IMR-90 (cell line): ENCODE measurements at regions not wholly inside any gene's neighbourhood (a gene's known extent, or its start where the extent isn't known, plus 50 kb on each side); places are given as distances from the start of the nearest gene placed in this dataset.

ENCODE experiments used
- ATAC-seq: fragments of 200-7000 bp; cut with Tn5 transposase; 2 replicates; pipeline ENCODE4 v1.9.1; 2020; ENCODE audit warnings: low read depth, mild to moderate bottlenecking, moderate library complexity
- BruUV-seq: library from RNA; stranded (reverse); fragments of 400-500 nt; replicated peaks from 2 replicates; lab custom pipeline; 2021; lab: Mats Ljungman, UMichigan
- CTCF ChIA-PET: fragments of 300-600 bp; formaldehyde crosslinking; extraction: SDS; loops from one replicate; lab custom pipeline; 2021; ENCODE audit warnings: antibody characterized with exemption; lab: Yijun Ruan, JAX
- POLR2A ChIA-PET: fragments of 300-600 bp; sonication (Branson Sonifier 250); formaldehyde crosslinking; loops from one replicate; lab custom pipeline; 2022; ENCODE audit warnings: antibody characterized with exemption; ENCODE audit not compliant: unreplicated experiment; lab: Charles Lee
- DNase-seq: peaks from one replicate; pipeline ENCODE4 v3.0.0; 2013
- H2AFZ ChIP-seq: replicated peaks from 2 replicates; pipeline ENCODE3; 2013; ENCODE audit warnings: low read length, mild to moderate bottlenecking; ENCODE audit not compliant: poor library complexity
- H2AK5ac ChIP-seq: 2 replicates; pipeline ENCODE4 v1.6.1; 2013; ENCODE audit warnings: low read depth, low read length, inconsistent platforms
- H2AK9ac ChIP-seq: replicated peaks from 2 replicates; pipeline ENCODE3; 2013; ENCODE audit warnings: mild to moderate bottlenecking, low read depth, low read length, moderate library complexity; ENCODE audit not compliant: poor library complexity
- H2BK120ac ChIP-seq: 2 replicates; pipeline ENCODE4 v1.6.1; 2013; ENCODE audit warnings: low read depth, low read length, inconsistent platforms
- H2BK15ac ChIP-seq: 3 replicates; pipeline ENCODE4 v1.6.1; 2013; ENCODE audit warnings: low read depth, low read length, inconsistent platforms
- H2BK20ac ChIP-seq: 2 replicates; pipeline ENCODE4 v1.6.1; 2013; ENCODE audit warnings: low read depth, mild to moderate bottlenecking, inconsistent platforms, low read length, moderate library complexity
- H2BK5ac ChIP-seq: 2 replicates; pipeline ENCODE4 v1.6.1; 2013; ENCODE audit warnings: mild to moderate bottlenecking, low read depth, low read length, inconsistent platforms; ENCODE audit not compliant: poor library complexity, severe bottlenecking
- H3K14ac ChIP-seq: replicated peaks from 2 replicates; pipeline ENCODE4 v1.6.1; 2013; ENCODE audit warnings: low read depth, low read length, inconsistent platforms
- H3K18ac ChIP-seq: 2 replicates; pipeline ENCODE4 v1.6.1; 2013; ENCODE audit warnings: low read depth, low read length, control low read depth
- H3K23ac ChIP-seq: 2 replicates; pipeline ENCODE4 v1.6.1; 2013; ENCODE audit warnings: low read depth, low read length, inconsistent platforms
- H3K27ac ChIP-seq: 2 replicates; pipeline ENCODE4 v1.5.1; 2013; ENCODE audit warnings: mild to moderate bottlenecking, control low read depth, low read length; ENCODE audit not compliant: insufficient read depth
- H3K27me3 ChIP-seq: 2 replicates; pipeline ENCODE4 v1.6.1; 2013; ENCODE audit warnings: low read length; ENCODE audit not compliant: control insufficient read depth, insufficient read depth
- H3K36me3 ChIP-seq: 2 replicates; pipeline ENCODE4 v1.6.1; 2013; ENCODE audit warnings: low read length, mixed read lengths; ENCODE audit not compliant: control insufficient read depth, insufficient read depth
- H3K4ac ChIP-seq: 2 replicates; pipeline ENCODE4 v1.6.1; 2013; ENCODE audit warnings: low read depth, low read length, inconsistent platforms
- H3K4me1 ChIP-seq: 2 replicates; pipeline ENCODE4 v1.6.1; 2013; ENCODE audit warnings: low read length, mixed read lengths; ENCODE audit not compliant: control insufficient read depth, insufficient read depth
- H3K4me2 ChIP-seq: 2 replicates; pipeline ENCODE4 v1.6.1; 2013; ENCODE audit warnings: low read depth, mild to moderate bottlenecking, control low read depth, low read length, moderate library complexity
- H3K4me3 ChIP-seq: 2 replicates; pipeline ENCODE4 v1.5.1; 2013; ENCODE audit warnings: low read depth, mild to moderate bottlenecking, control low read depth, low read length, moderate library complexity; ENCODE audit not compliant: insufficient read depth
- H3K56ac ChIP-seq: 2 replicates; pipeline ENCODE4 v1.6.1; 2013; ENCODE audit warnings: low read length, inconsistent platforms; ENCODE audit not compliant: insufficient read depth; ENCODE audit errors: extremely low read depth
- H3K79me1 ChIP-seq, 2 experiments: 2 replicates each; pipeline ENCODE4 v1.6.1; 2013; ENCODE audit warnings: low read length in 2 of 2, inconsistent platforms in 1 of 2, low read depth in 1 of 2
- H3K9ac ChIP-seq: 2 replicates; pipeline ENCODE4 v1.6.1; 2013; ENCODE audit warnings: low read depth, low read length, control low read depth
- H3K9me1 ChIP-seq: 2 replicates; pipeline ENCODE4 v1.6.1; 2013; ENCODE audit warnings: low read length, inconsistent platforms; ENCODE audit not compliant: insufficient read depth
- H3K9me3 ChIP-seq: 2 replicates; pipeline ENCODE4 v1.6.1; 2013; ENCODE audit warnings: low read length; ENCODE audit not compliant: control insufficient read depth, insufficient read depth
- H4K20me1 ChIP-seq: 2 replicates; pipeline ENCODE4 v1.6.1; 2013; ENCODE audit warnings: low read length, inconsistent platforms; ENCODE audit not compliant: insufficient read depth
- H4K5ac ChIP-seq: 2 replicates; pipeline ENCODE4 v1.6.1; 2013; ENCODE audit warnings: mild to moderate bottlenecking, low read depth, low read length, control low read depth
- H4K8ac ChIP-seq, 2 experiments: 2 replicates each; pipeline ENCODE4 v1.6.1; 2013; ENCODE audit warnings: low read depth in 2 of 2, low read length in 2 of 2, control low read depth in 1 of 2, inconsistent platforms in 1 of 2
- H4K91ac ChIP-seq: 2 replicates; pipeline ENCODE4 v1.6.1; 2013; ENCODE audit warnings: low read depth, low read length, inconsistent platforms; ENCODE audit not compliant: insufficient read depth
- BHLHE40 ChIP-seq: fragments of 150-350 bp; IDR thresholded peaks from 2 replicates; pipeline ENCODE4 v1.6.1; 2016; ENCODE audit warnings: mild to moderate bottlenecking, low read depth, low read length
- CEBPB ChIP-seq: IDR thresholded peaks from 2 replicates; pipeline ENCODE4 v1.6.1; 2012; ENCODE audit warnings: low read depth, low read length, improper control_type of control experiment
- CHD1 ChIP-seq: IDR thresholded peaks from 2 replicates; pipeline ENCODE4 v1.6.1; 2012; ENCODE audit warnings: low read depth, low read length, improper control_type of control experiment
- CTCF ChIP-seq: conservative IDR thresholded peaks from 2 replicates; pipeline ENCODE4 v1.5.1; 2012; ENCODE audit warnings: mild to moderate bottlenecking, low read depth, low read length, improper control_type of control experiment
- ELK1 ChIP-seq: fragments of 150-350 bp; IDR thresholded peaks from 2 replicates; pipeline ENCODE4 v1.6.1; 2016; ENCODE audit warnings: low read depth, mild to moderate bottlenecking, low read length, moderate library complexity, borderline replicate concordance
- FOS ChIP-seq: fragments of 150-350 bp; IDR thresholded peaks from 2 replicates; pipeline ENCODE4 v1.6.1; 2016; ENCODE audit warnings: low read depth, low read length
- MAFK ChIP-seq: IDR thresholded peaks from 2 replicates; pipeline ENCODE4 v1.6.1; 2012; ENCODE audit warnings: low read depth, low read length, improper control_type of control experiment
- MAZ ChIP-seq: IDR thresholded peaks from 2 replicates; pipeline ENCODE4 v1.6.1; 2012; ENCODE audit warnings: low read depth, mild to moderate bottlenecking, low read length, improper control_type of control experiment, moderate library complexity, borderline replicate concordance
- MXI1 ChIP-seq: IDR thresholded peaks from 2 replicates; pipeline ENCODE4 v1.6.1; 2012; ENCODE audit warnings: low read depth, mild to moderate bottlenecking, low read length, moderate library complexity, borderline replicate concordance
- NFE2L2 ChIP-seq: fragments of 150-350 bp; IDR thresholded peaks from 2 replicates; pipeline ENCODE4 v1.6.1; 2016; ENCODE audit warnings: low read depth, mild to moderate bottlenecking, low read length
- POLR2A ChIP-seq: IDR thresholded peaks from 2 replicates; pipeline ENCODE4 v1.6.1; 2012; ENCODE audit warnings: mild to moderate bottlenecking, low read depth, low read length
- RAD21 ChIP-seq: IDR thresholded peaks from 2 replicates; pipeline ENCODE4 v1.6.1; 2012; ENCODE audit warnings: low read length, improper control_type of control experiment
- RCOR1 ChIP-seq: IDR thresholded peaks from 2 replicates; pipeline ENCODE4 v1.6.1; 2012; ENCODE audit warnings: mild to moderate bottlenecking, low read length, improper control_type of control experiment; ENCODE audit not compliant: insufficient replicate concordance
- RFX5 ChIP-seq: IDR thresholded peaks from 2 replicates; pipeline ENCODE4 v1.8.0; 2012; ENCODE audit warnings: low read depth, mild to moderate bottlenecking, low read length, moderate library complexity
- SMC3 ChIP-seq: fragments of 150-350 bp; IDR thresholded peaks from 2 replicates; pipeline ENCODE4 v1.6.1; 2016; ENCODE audit warnings: low read depth, mild to moderate bottlenecking, antibody characterized with exemption, low read length, moderate library complexity
- USF2 ChIP-seq: fragments of 150-350 bp; IDR thresholded peaks from 2 replicates; pipeline ENCODE4 v1.6.1; 2017; ENCODE audit warnings: mild to moderate bottlenecking, antibody characterized with exemption, low read length, low read depth
- WGBS, 2 experiments: methylation state at CpG; one replicate each; pipeline versions ENCODE4 v1.1.5 to v1.1.7; 2013; ENCODE audit warnings: missing lambda C conversion rate in 2 of 2; ENCODE audit not compliant: insufficient read length in 1 of 2; ENCODE audit errors: extremely low coverage in 2 of 2; 5-methylcytosine and 5-hydroxymethylcytosine counted together
- dilution Hi-C: fragments of 300-500 bp; cut with HindIII; formaldehyde crosslinking; loops from one replicate; pipeline ENCODE4 v1.14.3; 2018; ENCODE audit warnings: low sequenced_read_pairs; ENCODE audit not compliant: unreplicated experiment
- in situ Hi-C: fragments of 300-500 bp; cut with MboI; formaldehyde crosslinking; loops from 3 replicates; pipeline ENCODE4 v1.14.3; 2019; ENCODE audit warnings: low sequenced_read_pairs, inconsistent platforms, mixed read lengths
- intact Hi-C: fragments of 100-400 bp; cut with micrococcal nuclease; formaldehyde crosslinking; loops from 2 replicates; pipeline ENCODE4 v1.10.0; 2022

GRCh38 chr2:104088745-104089144 is 765.2 kb upstream of the POU3F3 start:
- Histone ChIP-seq H3K23ac (no peak overlapping the region), H3K4ac (no peak overlapping the region), H2AK9ac (no peak overlapping the region), H3K18ac (no peak overlapping the region), H3K36me3 (no peaks in the 10 kb centered on the region), H3K56ac (no peak overlapping the region), H4K20me1 (no peaks in the 10 kb centered on the region), H4K91ac (no peak overlapping the region), H2BK5ac (no peak overlapping the region), H3K4me3 (no peak overlapping the region), H2AFZ (no peak overlapping the region), H3K27me3 (no peaks in the 10 kb centered on the region), H2BK15ac (no peak overlapping the region), H2AK5ac (no peak overlapping the region), H3K79me1 (no peaks in the 10 kb centered on the region), H3K4me2 (no peak overlapping the region), H3K27ac (no peak overlapping the region), H4K8ac (no peak overlapping the region), H3K9me1 (no peaks in the 10 kb centered on the region), H2BK120ac (no peak overlapping the region), H3K9ac (no peak overlapping the region), H2BK20ac (no peak overlapping the region), H3K14ac (no peak overlapping the region), H3K4me1 (no peaks in the 10 kb centered on the region), H4K5ac (no peak overlapping the region), H3K9me3 (peaks cover 2% of the 10 kb centered on the region; the same call in 1 of the 2 replicates)
- CTCF ChIA-PET: no interaction called here
- in situ Hi-C loops: no loop called here
- BruUV-seq: no TSS peak
- ATAC-seq: no peak
- WGBS, 2 experiments: no CpG with 5 or more reads among the region's 5 CpGs
- POLR2A ChIA-PET: no interaction called here
- TF ChIP-seq NFE2L2 (no peak), CTCF (no peak), RAD21 (no peak), RFX5 (no peak), MAFK (no peak), BHLHE40 (no peak), MAZ (no peak), POLR2A (no peak), FOS (no peak), MXI1 (no peak), RCOR1 (no peak), USF2 (no peak), CHD1 (no peak), SMC3 (no peak), CEBPB (no peak), ELK1 (no peak)
- intact Hi-C loops: no loop called here
- dilution Hi-C loops: no loop called here
- no peak for DNase-seq
